HUES48 (cell line): ENCODE measurements at regions not wholly inside any gene's neighbourhood (a gene's known extent, or its start where the extent isn't known, plus 50 kb on each side); places are given as distances from the start of the nearest gene placed in this dataset.
A peak's percentile ranks its signal among the peaks of the same experiment; 100 is the strongest.

ENCODE experiments used
- H3K27ac ChIP-seq: one replicate; pipeline ENCODE4 v1.7.0; 2013; ENCODE audit warnings: low read depth, low read length, inconsistent platforms
- H3K27me3 ChIP-seq: 2 replicates; pipeline ENCODE4 v1.6.1; 2013; ENCODE audit warnings: mild to moderate bottlenecking, low read length; ENCODE audit not compliant: control insufficient read depth, insufficient read depth
- H3K36me3 ChIP-seq: 2 replicates; pipeline ENCODE4 v1.6.1; 2013; ENCODE audit warnings: low read length; ENCODE audit not compliant: control insufficient read depth, insufficient read depth
- H3K4me1 ChIP-seq: 2 replicates; pipeline ENCODE4 v1.6.1; 2013; ENCODE audit warnings: mild to moderate bottlenecking, low read length; ENCODE audit not compliant: control insufficient read depth, insufficient read depth
- H3K4me3 ChIP-seq: 2 replicates; pipeline ENCODE4 v1.5.1; 2013; ENCODE audit warnings: mild to moderate bottlenecking, low read depth, low read length
- H3K9ac ChIP-seq: 2 replicates; pipeline ENCODE4 v1.6.1; 2013; ENCODE audit warnings: mild to moderate bottlenecking, low read depth, low read length, moderate library complexity
- H3K9me3 ChIP-seq: 2 replicates; pipeline ENCODE4 v1.6.1; 2013; ENCODE audit warnings: low read length; ENCODE audit not compliant: control insufficient read depth, insufficient read depth

DNA sequence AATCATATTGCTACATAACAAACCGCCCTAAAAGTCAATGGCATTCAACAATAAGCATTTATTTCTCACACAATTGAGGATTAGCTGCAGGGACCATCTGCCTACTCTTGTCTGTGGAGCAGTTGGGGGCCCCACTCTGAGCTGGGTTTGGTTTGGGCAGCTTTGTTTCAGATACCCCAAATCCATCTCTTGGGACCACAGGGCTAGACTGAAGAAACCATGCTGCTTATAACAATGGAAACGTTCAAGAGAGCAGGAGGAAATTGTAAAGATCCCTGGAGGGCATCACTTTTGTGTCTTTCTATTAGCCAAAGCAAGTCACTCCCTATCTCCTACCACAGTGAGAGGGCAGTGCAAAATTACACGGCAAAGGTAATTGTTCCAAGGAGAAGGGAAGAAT, 146.5 kb upstream of the MGAT5 start:
- H3K9ac ChIP-seq: no peak overlapping the region
- no peaks in the 10 kb centered on the region for H3K36me3 ChIP-seq
- peaks cover 9% of the 10 kb centered on the region; the same call in 1 of the 2 replicates for H3K9me3 ChIP-seq
- no peaks in the 10 kb centered on the region for H3K4me1 ChIP-seq
- no peak overlapping the region for H3K4me3 ChIP-seq
- no peak overlapping the region for H3K27ac ChIP-seq
- H3K27me3 ChIP-seq: no peaks in the 10 kb centered on the region; the same call in 1 of the 2 replicates

GRCh38 chr2:134108113-134108512, 145.8 kb upstream of the MGAT5 start:
- no peak overlapping the region for H3K9ac ChIP-seq
- H3K27ac ChIP-seq: no peak overlapping the region
- no peaks in the 10 kb centered on the region for H3K27me3 ChIP-seq
- no peaks in the 10 kb centered on the region for H3K4me1 ChIP-seq
- H3K9me3 ChIP-seq: peaks cover 9% of the 10 kb centered on the region; the same call in 1 of the 2 replicates
- H3K4me3 ChIP-seq: no peak overlapping the region
- no peaks in the 10 kb centered on the region for H3K36me3 ChIP-seq

- H3K4me1 ChIP-seq: no peaks in the 10 kb centered on the region
- H3K27ac ChIP-seq: no peak overlapping the region
- H3K9ac ChIP-seq: no peak overlapping the region
- H3K4me3 ChIP-seq: no peak overlapping the region
- no peaks in the 10 kb centered on the region for H3K27me3 ChIP-seq
- H3K36me3 ChIP-seq: no peaks in the 10 kb centered on the region
- H3K9me3 ChIP-seq: peaks cover 9% of the 10 kb centered on the region; the same call in 1 of the 2 replicates
Measured at GRCh38 chr2:134109246-134109645, 144.6 kb upstream of the MGAT5 start.

- no peak overlapping the region for H3K9ac ChIP-seq
- H3K4me3 ChIP-seq: no peak overlapping the region
- H3K4me1 ChIP-seq: no peaks in the 10 kb centered on the region
- H3K9me3 ChIP-seq: peaks cover 9% of the 10 kb centered on the region; the same call in 1 of the 2 replicates
- H3K27ac ChIP-seq: no peak overlapping the region
- no peaks in the 10 kb centered on the region for H3K36me3 ChIP-seq
- no peaks in the 10 kb centered on the region for H3K27me3 ChIP-seq
Measured at GRCh38 chr2:134109725-134110124, 144.1 kb upstream of the MGAT5 start.

DNA sequence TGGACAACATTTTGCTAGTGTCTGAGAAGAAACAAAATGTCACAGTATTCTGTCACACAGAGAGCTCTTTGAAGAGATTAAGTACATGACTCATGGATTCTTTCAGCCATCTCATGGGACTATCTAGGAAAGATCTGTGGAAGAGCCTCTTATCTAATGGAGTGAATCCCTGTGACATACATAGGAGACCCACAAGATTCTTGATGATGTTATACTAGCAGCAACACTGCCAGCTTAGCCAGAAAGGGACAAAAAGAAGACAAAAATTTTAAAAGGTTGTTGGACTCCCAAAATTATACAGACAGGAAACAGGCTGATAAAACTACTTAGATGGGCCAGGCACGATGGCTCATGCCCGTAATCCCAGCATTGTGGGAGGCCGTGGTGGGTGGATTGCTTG, 143.3 kb upstream of the MGAT5 start:
- no peak overlapping the region for H3K4me3 ChIP-seq
- H3K9me3 ChIP-seq: peaks cover 9% of the 10 kb centered on the region; the same call in 1 of the 2 replicates
- H3K4me1 ChIP-seq: no peaks in the 10 kb centered on the region
- H3K36me3 ChIP-seq: no peaks in the 10 kb centered on the region
- H3K27me3 ChIP-seq: no peaks in the 10 kb centered on the region
- H3K27ac ChIP-seq: no peak overlapping the region
- H3K9ac ChIP-seq: no peak overlapping the region

DNA sequence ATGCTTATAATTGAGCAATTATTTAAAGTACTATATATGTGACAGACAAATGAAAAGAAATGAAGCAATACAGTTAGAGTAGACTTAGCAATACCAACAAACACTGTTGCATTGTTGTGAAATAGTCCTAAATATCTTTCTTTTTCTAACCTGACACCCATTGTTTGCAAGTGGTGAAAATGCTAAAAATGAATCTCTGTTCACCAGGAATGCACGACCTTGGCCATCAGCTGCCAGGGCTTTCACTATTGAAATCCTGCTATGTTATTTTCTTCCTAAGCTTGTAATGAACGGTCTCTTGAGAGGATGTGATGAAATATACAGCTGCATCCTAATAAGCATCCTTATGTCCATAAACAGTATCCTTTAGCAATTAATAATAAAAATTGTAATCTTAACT, 136.2 kb upstream of the MGAT5 start:
- Histone ChIP-seq H3K4me3 (no peak overlapping the region), H3K9me3 (no peaks in the 10 kb centered on the region), H3K27me3 (peaks cover 9% of the 10 kb centered on the region)

GRCh38 chr2:134118279-134119116, 135.4 kb upstream of the MGAT5 start:
- peaks cover 9% of the 10 kb centered on the region for H3K27me3 ChIP-seq
- H3K4me1 ChIP-seq: peaks cover 30% of the 10 kb centered on the region
- H3K27ac ChIP-seq: no peak overlapping the region
- H3K4me3 ChIP-seq: no peak overlapping the region
- H3K9me3 ChIP-seq: no peaks in the 10 kb centered on the region
- H3K36me3 ChIP-seq: no peaks in the 10 kb centered on the region
- H3K9ac ChIP-seq: no peak overlapping the region

More for the DNA sequence above, 136.2 kb upstream of the MGAT5 start:
- no peak overlapping the region for H3K9ac ChIP-seq
- H3K36me3 ChIP-seq: no peaks in the 10 kb centered on the region
- H3K27ac ChIP-seq: no peak overlapping the region
- H3K4me1 ChIP-seq: peaks cover 24% of the 10 kb centered on the region

DNA sequence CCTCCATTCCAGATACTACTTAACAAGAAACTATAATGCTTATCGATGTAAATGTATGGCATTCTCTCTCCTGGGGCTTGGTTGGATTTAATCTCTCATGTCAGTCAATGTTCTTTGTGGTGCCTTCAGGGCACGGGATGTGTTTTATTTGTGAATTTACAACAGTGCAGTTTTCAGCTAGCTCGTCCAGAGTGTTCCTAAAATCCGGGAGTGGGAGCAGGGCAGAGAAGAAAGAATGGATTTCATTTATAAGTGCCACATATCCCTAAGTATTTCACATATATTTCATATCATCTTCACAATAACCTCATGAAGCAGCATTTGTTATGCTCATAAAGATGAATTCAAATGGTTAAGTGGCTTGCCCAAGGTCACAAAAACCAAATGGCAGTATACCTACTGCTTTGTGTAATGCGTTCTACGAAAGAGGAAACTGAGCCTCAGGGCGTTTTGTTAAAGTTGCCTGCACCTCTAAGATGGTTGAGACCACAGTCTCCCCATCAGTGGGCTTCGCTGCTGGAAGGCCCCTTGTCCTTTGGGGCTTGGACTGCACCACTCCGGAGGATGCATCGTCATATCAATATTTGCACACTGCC, 134.7 kb upstream of the MGAT5 start:
- Histone ChIP-seq H3K27ac (no peak overlapping the region), H3K9ac (no peak overlapping the region), H3K4me3 (peak overlapping the region; percentile 92), H3K27me3 (peaks cover 9% of the 10 kb centered on the region), H3K4me1 (peaks cover 34% of the 10 kb centered on the region), H3K9me3 (no peaks in the 10 kb centered on the region), H3K36me3 (no peaks in the 10 kb centered on the region)

GRCh38 chr2:134119713-134120405, 134.0 kb upstream of the MGAT5 start:
- Histone ChIP-seq H3K4me3 (peak overlapping the region; percentile 92), H3K36me3 (no peaks in the 10 kb centered on the region), H3K27ac (peak overlapping the region; percentile 72), H3K4me1 (peaks cover 41% of the 10 kb centered on the region), H3K27me3 (peaks cover 9% of the 10 kb centered on the region), H3K9me3 (no peaks in the 10 kb centered on the region), H3K9ac (peak overlapping the region; percentile 75; the same call in 1 of the 2 replicates)

- peak overlapping the region; percentile 72 for H3K27ac ChIP-seq
- H3K9me3 ChIP-seq: no peaks in the 10 kb centered on the region
- H3K36me3 ChIP-seq: no peaks in the 10 kb centered on the region
- peak overlapping the region; percentile 92 for H3K4me3 ChIP-seq
- H3K9ac ChIP-seq: peak overlapping the region; percentile 75; the same call in 1 of the 2 replicates
- H3K27me3 ChIP-seq: peaks cover 9% of the 10 kb centered on the region
- H3K4me1 ChIP-seq: peaks cover 46% of the 10 kb centered on the region
Measured at GRCh38 chr2:134120406-134120732, 133.5 kb upstream of the MGAT5 start.
